Hepatic stellate cell (primary cell): ENCODE measurements at regions not wholly inside any gene's neighbourhood (a gene's known extent, or its start where the extent isn't known, plus 50 kb on each side); places are given as distances from the start of the nearest gene placed in this dataset.

ENCODE experiments used
- DNase-seq: peaks from one replicate; pipeline ENCODE4 v3.0.0; 2011; ENCODE audit warnings: low spot score

- no peak for DNase-seq
Measured at GRCh38 chr13:34886121-34886875, 55.8 kb upstream of the NBEA start.

- DNase-seq: no peak
Measured at GRCh38 chr13:34886987-34887386, 55.1 kb upstream of the NBEA start.
